Muscle layer of duodenum (tissue), 2 donors: ENCODE measurements at regions not wholly inside any gene's neighbourhood (a gene's known extent, or its start where the extent isn't known, plus 50 kb on each side); places are given as distances from the start of the nearest gene placed in this dataset.

Experiments
- H3K27ac ChIP-seq: one replicate; pipeline ENCODE4 v1.7.0; 2013; ENCODE audit warnings: mild to moderate bottlenecking, low read length
- H3K27me3 ChIP-seq: one replicate; pipeline ENCODE4 v1.7.0; 2013; ENCODE audit warnings: low read depth, mild to moderate bottlenecking, control low read depth, low read length
- H3K36me3 ChIP-seq, 2 donors: one replicate each; pipeline ENCODE4 v1.7.0; 2013; ENCODE audit warnings: low read length in 2 of 2, control low read depth in 1 of 2, mild to moderate bottlenecking in 1 of 2; ENCODE audit not compliant: insufficient read depth in 2 of 2, control insufficient read depth in 1 of 2
- H3K4me1 ChIP-seq, 2 donors: one replicate each; pipeline ENCODE4 v1.7.0; 2013; ENCODE audit warnings: low read length in 2 of 2, mild to moderate bottlenecking in 2 of 2, control low read depth in 1 of 2, moderate library complexity in 1 of 2; ENCODE audit not compliant: insufficient read depth in 2 of 2, control insufficient read depth in 1 of 2
- H3K4me3 ChIP-seq, 2 donors: one replicate each; pipeline ENCODE4 v1.7.0; 2013; ENCODE audit warnings: low read length in 2 of 2, low read depth in 1 of 2, mild to moderate bottlenecking in 1 of 2
- H3K9me3 ChIP-seq, 2 donors: one replicate each; pipeline ENCODE4 v1.7.0; 2013; ENCODE audit warnings: low read length in 2 of 2, control low read depth in 1 of 2, mild to moderate bottlenecking in 1 of 2; ENCODE audit not compliant: control insufficient read depth in 1 of 2
- donor health status: healthy.

GRCh38 chr4:152087335-152087734 is 326.5 kb upstream of the GATB start:
- H3K27ac ChIP-seq = no peak overlapping the region
- H3K4me1 ChIP-seq = no peaks in the 10 kb centered on the region
- H3K36me3 ChIP-seq = no peaks in the 10 kb centered on the region
- H3K9me3 ChIP-seq = no peaks in the 10 kb centered on the region
- H3K4me3 ChIP-seq = no peak overlapping the region
- no peaks in the 10 kb centered on the region for H3K27me3 ChIP-seq

- no peak overlapping the region for H3K27ac ChIP-seq
- H3K36me3 ChIP-seq = no peaks in the 10 kb centered on the region
- H3K27me3 ChIP-seq = no peaks in the 10 kb centered on the region
- H3K9me3 ChIP-seq = no peaks in the 10 kb centered on the region
- no peaks in the 10 kb centered on the region for H3K4me1 ChIP-seq
- H3K4me3 ChIP-seq = no peak overlapping the region
Measured at GRCh38 chr4:152085657-152086056, 324.9 kb upstream of the GATB start.

GRCh38 chr4:152083338-152083737 is 322.5 kb upstream of the GATB start:
- Histone ChIP-seq H3K27me3 (no peaks in the 10 kb centered on the region), H3K4me3 (no peak overlapping the region), H3K9me3 (no peaks in the 10 kb centered on the region), H3K27ac (no peak overlapping the region), H3K36me3 (no peaks in the 10 kb centered on the region), H3K4me1 (no peaks in the 10 kb centered on the region)

GRCh38 chr4:152081024-152081423 is 320.2 kb upstream of the GATB start:
- Histone ChIP-seq H3K9me3 (no peaks in the 10 kb centered on the region), H3K27me3 (no peaks in the 10 kb centered on the region), H3K4me3 (no peak overlapping the region), H3K27ac (no peak overlapping the region), H3K4me1 (no peaks in the 10 kb centered on the region), H3K36me3 (no peaks in the 10 kb centered on the region)

GRCh38 chr4:152079543-152080293 is 318.9 kb upstream of the GATB start:
- Histone ChIP-seq H3K27ac (no peak overlapping the region), H3K9me3 (no peaks in the 10 kb centered on the region), H3K4me3 (no peak overlapping the region), H3K36me3 (no peaks in the 10 kb centered on the region), H3K4me1 (no peaks in the 10 kb centered on the region), H3K27me3 (no peaks in the 10 kb centered on the region)

GRCh38 chr4:152079079-152079478 is 318.3 kb upstream of the GATB start:
- H3K4me3 ChIP-seq = no peak overlapping the region
- no peaks in the 10 kb centered on the region for H3K4me1 ChIP-seq
- no peaks in the 10 kb centered on the region for H3K27me3 ChIP-seq
- H3K36me3 ChIP-seq = no peaks in the 10 kb centered on the region
- H3K9me3 ChIP-seq = no peaks in the 10 kb centered on the region
- H3K27ac ChIP-seq = no peak overlapping the region

GRCh38 chr4:152077582-152077981 is 316.8 kb upstream of the GATB start:
- Histone ChIP-seq H3K4me1 (no peaks in the 10 kb centered on the region), H3K9me3 (no peaks in the 10 kb centered on the region), H3K36me3 (no peaks in the 10 kb centered on the region), H3K27ac (no peak overlapping the region), H3K27me3 (no peaks in the 10 kb centered on the region), H3K4me3 (no peak overlapping the region)

- H3K4me3 ChIP-seq = no peak overlapping the region
- no peaks in the 10 kb centered on the region for H3K27me3 ChIP-seq
- no peaks in the 10 kb centered on the region for H3K9me3 ChIP-seq
- H3K36me3 ChIP-seq = no peaks in the 10 kb centered on the region
- H3K27ac ChIP-seq = no peak overlapping the region
- H3K4me1 ChIP-seq = no peaks in the 10 kb centered on the region
Measured at GRCh38 chr4:152075253-152075928, 314.6 kb upstream of the GATB start.

GRCh38 chr4:152074573-152074972 is 313.8 kb upstream of the GATB start:
- no peaks in the 10 kb centered on the region for H3K9me3 ChIP-seq
- no peak overlapping the region for H3K27ac ChIP-seq
- H3K36me3 ChIP-seq = no peaks in the 10 kb centered on the region

GRCh38 chr4:152074088-152074437 is 313.3 kb upstream of the GATB start:
- Histone ChIP-seq H3K36me3 (no peaks in the 10 kb centered on the region), H3K4me3 (no peak overlapping the region), H3K9me3 (no peaks in the 10 kb centered on the region), H3K27ac (no peak overlapping the region), H3K4me1 (no peaks in the 10 kb centered on the region), H3K27me3 (no peaks in the 10 kb centered on the region)

More at GRCh38 chr4:152074573-152074972, 313.8 kb upstream of the GATB start:
- Histone ChIP-seq H3K27me3 (no peaks in the 10 kb centered on the region), H3K4me3 (no peak overlapping the region), H3K4me1 (no peaks in the 10 kb centered on the region)

- Histone ChIP-seq H3K9me3 (no peaks in the 10 kb centered on the region), H3K36me3 (no peaks in the 10 kb centered on the region), H3K27me3 (no peaks in the 10 kb centered on the region), H3K4me3 (no peak overlapping the region), H3K4me1 (no peaks in the 10 kb centered on the region), H3K27ac (no peak overlapping the region)
Measured at GRCh38 chr4:152073351-152074087, 312.7 kb upstream of the GATB start.
